ENCODE measurements at regions not wholly inside any gene's neighbourhood (a gene's known extent, or its start where the extent isn't known, plus 50 kb on each side); places are given as distances from the start of the nearest gene placed in this dataset.
"Not testable (repeated sequence)": the region's sequence is repeated elsewhere in the genome, so short reads cannot be mapped to it uniquely, and the experiment has no call there.

DNA sequence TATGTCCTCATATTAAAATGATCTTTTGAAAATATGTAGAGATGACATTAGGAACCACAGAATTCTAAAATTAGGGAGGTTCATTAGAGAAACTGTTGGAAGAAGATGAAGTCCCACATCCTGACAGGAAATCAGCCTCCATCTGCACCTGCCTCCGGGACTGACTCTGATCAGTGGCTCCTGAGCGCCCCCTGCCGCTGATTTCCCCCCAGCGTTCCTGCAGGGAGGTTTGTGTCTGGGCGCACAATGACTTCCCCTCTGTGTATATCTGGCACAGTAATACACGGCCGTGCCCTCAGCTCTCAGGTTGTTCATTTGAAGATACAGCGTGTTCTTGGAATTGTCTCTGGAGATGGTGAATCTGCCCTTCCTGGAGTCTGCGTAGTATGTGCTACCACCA lies 883.8 kb downstream of the TMEM121 start:
- not testable (repeated sequence) for TF ChIP-seq ZNF565 (CRISPR knock-in tag; conservative IDR thresholded peaks at IDR 0.05; ENCODE audit: low read depth); PATZ1 (CRISPR knock-in tag; IDR thresholded peaks at IDR 0.05; ENCODE audit: borderline replicate concordance); ESRRG (CRISPR knock-in tag; IDR thresholded peaks at IDR 0.05); OSR1 (CRISPR knock-in tag; IDR thresholded peaks at IDR 0.05)
